Loucy (cell line): ENCODE measurements at regions not wholly inside any gene's neighbourhood (a gene's known extent, or its start where the extent isn't known, plus 50 kb on each side); places are given as distances from the start of the nearest gene placed in this dataset.

Experiments used
- EZH2phosphoT487 ChIP-seq: fragments of 200-600 bp; IDR thresholded peaks from 2 replicates; pipeline ENCODE4 v1.6.1; 2018; ENCODE audit warnings: antibody characterized with exemption, mild to moderate bottlenecking, moderate library complexity, borderline replicate concordance
- TF ChIP-seq, protein P1 (sequence below): fragments of 200-600 bp; sonication (generic); conservative IDR thresholded peaks from 2 replicates; pipeline ENCODE4 v1.5.1; 2014; ENCODE audit warnings: mild to moderate bottlenecking, antibody characterized with exemption, low read length

DNA sequence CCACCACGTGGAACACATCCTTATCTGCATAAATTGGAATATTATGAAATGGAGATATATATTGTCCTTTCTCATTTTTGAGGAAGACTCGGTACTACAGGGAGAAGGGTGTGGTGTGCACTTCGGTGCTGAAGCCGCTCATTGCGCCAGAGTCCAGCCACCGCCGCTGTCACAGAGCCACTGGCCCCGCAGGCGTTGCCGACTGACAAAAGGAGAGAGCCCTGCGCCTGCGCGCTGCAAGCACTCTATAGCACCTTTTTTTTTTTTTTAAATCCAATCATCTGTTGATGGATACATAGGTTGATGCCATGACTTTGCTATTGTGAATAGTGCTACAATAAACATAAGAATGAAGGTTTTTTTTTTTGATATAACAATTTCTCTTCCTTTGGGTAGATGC lies 130.0 kb upstream of the TBC1D5 start:
- TF ChIP-seq, protein P1, sequence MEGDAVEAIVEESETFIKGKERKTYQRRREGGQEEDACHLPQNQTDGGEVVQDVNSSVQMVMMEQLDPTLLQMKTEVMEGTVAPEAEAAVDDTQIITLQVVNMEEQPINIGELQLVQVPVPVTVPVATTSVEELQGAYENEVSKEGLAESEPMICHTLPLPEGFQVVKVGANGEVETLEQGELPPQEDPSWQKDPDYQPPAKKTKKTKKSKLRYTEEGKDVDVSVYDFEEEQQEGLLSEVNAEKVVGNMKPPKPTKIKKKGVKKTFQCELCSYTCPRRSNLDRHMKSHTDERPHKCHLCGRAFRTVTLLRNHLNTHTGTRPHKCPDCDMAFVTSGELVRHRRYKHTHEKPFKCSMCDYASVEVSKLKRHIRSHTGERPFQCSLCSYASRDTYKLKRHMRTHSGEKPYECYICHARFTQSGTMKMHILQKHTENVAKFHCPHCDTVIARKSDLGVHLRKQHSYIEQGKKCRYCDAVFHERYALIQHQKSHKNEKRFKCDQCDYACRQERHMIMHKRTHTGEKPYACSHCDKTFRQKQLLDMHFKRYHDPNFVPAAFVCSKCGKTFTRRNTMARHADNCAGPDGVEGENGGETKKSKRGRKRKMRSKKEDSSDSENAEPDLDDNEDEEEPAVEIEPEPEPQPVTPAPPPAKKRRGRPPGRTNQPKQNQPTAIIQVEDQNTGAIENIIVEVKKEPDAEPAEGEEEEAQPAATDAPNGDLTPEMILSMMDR, result no peak
- TF ChIP-seq EZH2phosphoT487, result no peak
